Skeletal muscle tissue (tissue), 3 donors: ENCODE measurements at regions not wholly inside any gene's neighbourhood (a gene's known extent, or its start where the extent isn't known, plus 50 kb on each side); places are given as distances from the start of the nearest gene placed in this dataset.

Experiments
- H3K27ac ChIP-seq: one replicate; pipeline ENCODE4 v1.7.0; 2013; ENCODE audit warnings: mild to moderate bottlenecking, low read depth, low read length, inconsistent platforms
- H3K27me3 ChIP-seq, 3 donors: one replicate each; pipeline ENCODE4 v1.7.0; 2013; ENCODE audit warnings: low read length in 3 of 3; ENCODE audit not compliant: control insufficient read depth in 3 of 3, insufficient read depth in 3 of 3
- H3K36me3 ChIP-seq, 3 donors: one replicate each; pipeline ENCODE4 v1.7.0; 2013; ENCODE audit warnings: low read length in 3 of 3; ENCODE audit not compliant: control insufficient read depth in 3 of 3, insufficient read depth in 3 of 3
- H3K4me1 ChIP-seq, 3 donors: one replicate each; pipeline ENCODE4 v1.7.0; 2013; ENCODE audit warnings: low read length in 3 of 3, mild to moderate bottlenecking in 3 of 3; ENCODE audit not compliant: control insufficient read depth in 3 of 3, insufficient read depth in 3 of 3
- H3K4me3 ChIP-seq, 3 donors: one replicate each; pipeline ENCODE4 v1.7.0; 2013; ENCODE audit warnings: low read length in 3 of 3
- H3K9ac ChIP-seq, 3 donors: one replicate each; pipeline ENCODE4 v1.7.0; 2013; ENCODE audit warnings: low read length in 3 of 3, mild to moderate bottlenecking in 3 of 3, moderate library complexity in 2 of 3, low read depth in 1 of 3
- H3K9me3 ChIP-seq, 3 donors: one replicate each; pipeline ENCODE4 v1.7.0; 2013; ENCODE audit warnings: low read length in 3 of 3; ENCODE audit not compliant: control insufficient read depth in 3 of 3
- donor health status: Osteomylitis.

DNA sequence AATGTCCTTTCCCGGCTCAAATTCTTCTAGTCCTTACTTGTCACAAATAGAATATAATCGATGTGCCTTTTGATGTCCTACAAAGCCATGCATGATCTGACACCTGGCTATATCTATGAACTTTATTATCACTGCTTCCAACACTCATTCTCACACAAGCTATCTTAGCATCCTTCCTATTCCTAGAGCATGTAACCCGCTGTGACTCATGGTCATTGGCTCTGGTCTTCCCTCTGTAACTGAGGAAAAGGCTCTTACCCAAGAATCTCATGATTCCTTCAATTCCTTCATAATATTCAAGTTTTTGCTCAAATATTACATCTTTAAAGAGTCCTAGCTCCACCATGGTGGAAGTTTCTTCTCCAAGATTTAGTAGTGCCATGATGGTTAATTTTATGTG is 480.0 kb upstream of the PAPPA start:
- Histone ChIP-seq H3K27me3 (no peaks in the 10 kb centered on the region), H3K9me3 (no peaks in the 10 kb centered on the region), H3K4me1 (peaks cover 0 to 4% (median 0%) of the 10 kb centered on the region in 3 donors), H3K36me3 (no peaks in the 10 kb centered on the region), H3K9ac (no peak overlapping the region), H3K4me3 (no peak overlapping the region), H3K27ac (peak overlapping the region; percentile 48)

DNA sequence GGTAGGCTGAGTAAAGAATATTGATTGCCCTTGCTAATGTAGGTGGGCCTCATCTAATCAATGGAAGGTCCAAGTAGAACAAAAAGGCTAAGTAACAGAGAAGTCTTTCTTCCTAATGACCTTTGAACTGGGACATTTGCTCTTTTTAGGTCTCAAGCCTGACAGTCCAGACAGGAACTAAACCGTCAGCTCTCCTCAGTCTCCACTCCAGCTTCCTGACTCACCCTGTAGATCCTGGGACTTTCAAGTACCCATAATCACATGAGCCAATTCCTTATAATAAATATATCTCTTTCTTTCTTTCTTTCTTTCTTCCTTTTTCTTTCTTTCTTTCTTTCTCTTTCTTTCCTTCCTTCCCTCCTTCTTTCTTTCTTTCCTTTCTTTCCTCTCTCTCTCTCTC is 479.5 kb upstream of the PAPPA start:
- Histone ChIP-seq H3K4me1 (peaks cover 0 to 4% (median 0%) of the 10 kb centered on the region in 3 donors), H3K27ac (no peak overlapping the region), H3K9ac (no peak overlapping the region), H3K27me3 (no peaks in the 10 kb centered on the region), H3K4me3 (no peak overlapping the region), H3K9me3 (no peaks in the 10 kb centered on the region), H3K36me3 (no peaks in the 10 kb centered on the region)

DNA sequence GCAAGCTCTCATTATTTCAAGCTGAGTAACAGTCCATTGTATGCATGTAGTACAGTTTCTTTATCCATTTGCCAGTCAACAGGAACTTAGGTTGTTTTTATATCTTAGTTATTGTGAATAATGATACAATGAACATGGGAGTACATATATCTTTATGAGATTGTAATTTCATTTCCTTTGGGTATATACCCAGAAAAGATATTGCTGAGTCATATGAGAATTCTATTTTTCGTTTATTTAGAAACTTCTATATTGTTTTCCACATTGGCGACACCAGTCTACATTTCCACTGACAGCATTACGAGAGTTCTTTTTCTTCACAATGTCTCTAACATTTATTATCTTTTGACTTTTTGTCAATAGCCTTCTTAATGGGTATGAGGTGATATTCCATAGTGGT is 477.8 kb upstream of the PAPPA start:
- Histone ChIP-seq H3K27me3 (no peaks in the 10 kb centered on the region), H3K27ac (no peak overlapping the region), H3K9ac (no peak overlapping the region), H3K36me3 (no peaks in the 10 kb centered on the region), H3K9me3 (no peaks in the 10 kb centered on the region), H3K4me3 (no peak overlapping the region), H3K4me1 (peaks cover 0 to 4% (median 0%) of the 10 kb centered on the region in 3 donors)

DNA sequence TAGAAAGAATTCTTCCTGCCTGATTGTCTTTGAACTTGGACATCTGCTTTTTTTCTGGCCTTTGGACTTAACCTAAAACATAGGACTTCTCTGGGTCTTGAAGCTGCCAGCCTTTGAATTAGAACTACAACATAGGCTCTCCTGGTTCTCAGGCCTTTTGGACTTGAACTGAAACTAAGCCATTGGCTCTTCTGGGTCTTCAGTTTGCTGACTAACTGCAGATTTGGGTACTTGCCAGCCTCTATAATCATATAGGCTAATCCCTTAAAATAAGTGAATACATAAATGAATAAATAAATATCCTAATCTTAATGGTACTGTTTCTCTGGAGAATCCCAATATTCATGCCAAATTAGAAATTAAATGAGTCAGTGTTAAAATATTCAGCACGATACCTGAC is 473.4 kb upstream of the PAPPA start:
- H3K27me3 ChIP-seq, result no peaks in the 10 kb centered on the region
- H3K9me3 ChIP-seq, result no peaks in the 10 kb centered on the region

DNA sequence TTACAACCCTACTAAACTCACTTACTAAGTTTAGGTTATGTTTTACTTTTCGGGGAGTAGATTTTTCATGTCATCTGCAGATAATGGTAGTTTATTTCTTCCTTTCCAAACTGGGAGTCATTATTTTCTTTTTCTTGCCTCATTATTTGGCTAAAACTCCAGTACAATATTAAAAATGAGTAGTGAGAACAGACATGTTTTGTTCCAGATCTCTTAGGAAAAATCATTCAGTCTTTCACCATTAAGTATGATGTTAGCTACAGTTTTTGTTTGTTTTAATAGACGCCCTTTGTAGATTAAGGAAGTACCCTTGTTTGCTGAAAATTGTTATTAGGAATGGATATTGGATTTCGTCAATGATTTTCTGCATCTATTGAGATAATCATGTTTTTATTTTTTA is 472.0 kb upstream of the PAPPA start:
- H3K9me3 ChIP-seq, result no peaks in the 10 kb centered on the region
- no peak overlapping the region for H3K27ac ChIP-seq
- H3K36me3 ChIP-seq, result no peaks in the 10 kb centered on the region
- no peaks in the 10 kb centered on the region for H3K4me1 ChIP-seq
- no peak overlapping the region for H3K9ac ChIP-seq
- H3K4me3 ChIP-seq, result no peak overlapping the region
- no peaks in the 10 kb centered on the region for H3K27me3 ChIP-seq

More for the DNA sequence above, 473.4 kb upstream of the PAPPA start:
- no peak overlapping the region for H3K9ac ChIP-seq
- no peaks in the 10 kb centered on the region for H3K36me3 ChIP-seq
- H3K4me3 ChIP-seq, result no peak overlapping the region
- H3K27ac ChIP-seq, result no peak overlapping the region
- no peaks in the 10 kb centered on the region for H3K4me1 ChIP-seq

DNA sequence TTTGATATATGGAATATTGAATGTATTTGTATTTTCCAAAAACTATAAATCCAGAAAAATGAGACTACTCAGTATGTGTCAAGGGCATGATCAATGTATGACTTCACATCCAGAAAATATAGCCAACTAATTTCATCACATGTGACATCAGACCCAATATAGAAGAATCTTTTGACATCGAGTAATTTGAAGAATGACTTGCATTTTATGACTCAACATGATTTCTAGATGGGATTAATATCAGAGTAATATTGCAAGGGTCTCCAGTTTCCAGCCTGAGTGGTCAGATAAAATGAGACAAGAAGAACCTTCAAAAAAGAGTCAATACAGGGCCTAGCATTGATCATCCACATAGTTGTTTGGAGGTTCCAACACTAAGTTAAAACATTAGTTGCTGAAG is 467.5 kb upstream of the PAPPA start:
- no peaks in the 10 kb centered on the region for H3K4me1 ChIP-seq
- H3K9me3 ChIP-seq, result no peaks in the 10 kb centered on the region
- no peak overlapping the region for H3K9ac ChIP-seq
- H3K4me3 ChIP-seq, result no peak overlapping the region
- no peaks in the 10 kb centered on the region for H3K27me3 ChIP-seq
- no peak overlapping the region for H3K27ac ChIP-seq
- no peaks in the 10 kb centered on the region for H3K36me3 ChIP-seq

DNA sequence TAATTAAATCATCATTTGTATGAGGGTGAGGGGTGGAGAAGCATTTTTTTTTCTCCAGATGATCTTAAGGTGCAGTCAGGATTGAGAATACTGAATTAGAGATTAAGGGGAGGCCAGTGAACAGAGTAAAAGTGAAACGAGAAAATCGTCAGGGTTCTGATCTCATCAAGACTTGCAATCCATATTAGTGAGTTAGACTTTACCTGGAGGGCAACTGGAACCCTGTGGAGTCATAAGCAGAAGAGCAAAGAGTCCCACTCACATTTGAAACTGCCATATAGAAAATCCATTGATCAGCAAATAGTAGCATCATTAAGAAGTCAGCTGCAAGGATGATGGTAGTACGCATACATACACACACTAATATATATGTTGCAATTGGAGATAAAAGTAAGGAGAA is 466.2 kb upstream of the PAPPA start:
- H3K4me1 ChIP-seq, result no peaks in the 10 kb centered on the region
- H3K36me3 ChIP-seq, result no peaks in the 10 kb centered on the region
- H3K9me3 ChIP-seq, result no peaks in the 10 kb centered on the region
- H3K9ac ChIP-seq, result no peak overlapping the region
- H3K27ac ChIP-seq, result no peak overlapping the region
- no peak overlapping the region for H3K4me3 ChIP-seq
- H3K27me3 ChIP-seq, result no peaks in the 10 kb centered on the region

DNA sequence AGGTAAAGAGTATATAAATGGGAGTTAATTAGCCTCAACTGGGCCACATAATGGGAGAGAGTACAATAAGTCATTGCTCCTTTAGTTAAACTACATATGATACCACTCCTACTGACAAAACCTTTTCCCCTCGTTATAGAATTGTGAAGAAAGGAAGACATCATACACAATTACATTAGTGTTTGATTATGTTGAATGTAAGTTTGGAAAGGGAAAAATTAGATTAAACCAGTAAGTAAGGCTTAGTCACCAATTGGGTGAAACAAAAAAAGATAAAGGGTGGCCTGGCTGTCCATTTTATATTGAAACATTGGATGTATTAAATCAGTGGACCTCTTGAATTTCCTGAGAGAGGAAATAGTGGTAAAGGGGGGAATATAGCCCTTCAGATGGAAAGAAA is 464.3 kb upstream of the PAPPA start:
- no peak overlapping the region for H3K9ac ChIP-seq
- H3K27me3 ChIP-seq, result no peaks in the 10 kb centered on the region
- H3K4me3 ChIP-seq, result no peak overlapping the region
- no peaks in the 10 kb centered on the region for H3K36me3 ChIP-seq
- H3K4me1 ChIP-seq, result no peaks in the 10 kb centered on the region
- no peak overlapping the region for H3K27ac ChIP-seq
- H3K9me3 ChIP-seq, result no peaks in the 10 kb centered on the region

DNA sequence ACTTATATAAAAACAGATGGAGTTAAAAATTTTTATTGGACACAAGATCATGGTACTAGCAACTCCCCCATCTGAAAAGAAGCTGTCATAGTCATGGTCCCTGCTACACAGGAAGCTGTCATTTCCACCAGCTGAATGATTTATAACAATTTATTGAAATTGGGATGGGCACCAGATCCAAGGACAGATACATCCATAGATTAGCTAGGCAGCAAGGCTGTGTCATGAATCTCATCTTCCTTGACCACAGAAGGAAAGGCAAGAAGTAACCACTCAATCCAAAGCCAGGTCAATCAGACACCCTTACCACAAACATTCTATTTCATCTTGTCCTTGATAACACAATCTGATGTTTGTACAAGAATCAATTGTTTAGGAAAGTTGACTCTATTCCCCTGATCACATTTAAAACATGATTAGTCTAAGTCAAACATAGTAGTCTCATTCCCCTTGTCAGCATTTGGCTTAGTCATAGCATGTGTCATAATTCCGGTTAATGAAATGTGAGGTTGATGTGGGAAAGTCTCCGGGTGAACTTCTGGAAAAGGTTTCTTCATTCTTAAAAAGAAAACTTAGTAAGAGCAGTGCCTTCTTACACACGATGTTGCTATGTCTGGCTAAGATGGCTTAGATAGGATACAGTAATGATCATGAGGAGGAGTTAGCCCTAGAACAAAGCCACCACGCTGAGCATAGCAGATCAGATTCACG is 462.6 kb upstream of the PAPPA start:
- H3K27ac ChIP-seq, result peak overlapping the region; percentile 38

DNA sequence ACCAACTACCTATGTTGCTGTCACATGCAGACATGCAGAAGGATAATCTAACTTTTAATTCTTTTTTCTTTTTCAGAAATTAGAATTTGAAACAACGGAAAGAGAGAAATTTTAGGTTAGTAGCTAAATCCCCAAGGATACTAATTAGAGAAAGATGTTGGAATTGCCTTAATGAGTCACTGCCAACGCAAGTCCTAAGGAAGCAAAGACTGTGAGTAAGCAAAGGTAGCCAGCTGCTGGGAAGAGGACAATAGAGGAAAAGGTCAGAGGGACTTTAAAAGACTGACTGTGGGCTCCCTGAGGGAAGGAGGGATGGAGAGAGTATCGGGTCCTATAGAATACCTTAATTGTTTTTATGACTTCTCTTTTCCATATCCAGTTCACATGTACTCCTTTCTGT is 461.9 kb upstream of the PAPPA start:
- no peaks in the 10 kb centered on the region for H3K4me1 ChIP-seq
- no peak overlapping the region for H3K4me3 ChIP-seq
- H3K27ac ChIP-seq, result peak overlapping the region; percentile 38
- H3K36me3 ChIP-seq, result no peaks in the 10 kb centered on the region
- no peak overlapping the region for H3K9ac ChIP-seq
- no peaks in the 10 kb centered on the region for H3K9me3 ChIP-seq
- H3K27me3 ChIP-seq, result no peaks in the 10 kb centered on the region

More for the DNA sequence above, 462.6 kb upstream of the PAPPA start:
- H3K4me3 ChIP-seq, result no peak overlapping the region
- no peak overlapping the region for H3K9ac ChIP-seq
- H3K27me3 ChIP-seq, result no peaks in the 10 kb centered on the region
- H3K4me1 ChIP-seq, result no peaks in the 10 kb centered on the region
- no peaks in the 10 kb centered on the region for H3K9me3 ChIP-seq
- H3K36me3 ChIP-seq, result no peaks in the 10 kb centered on the region
